ENCODE measurements at regions not wholly inside any gene's neighbourhood (a gene's known extent, or its start where the extent isn't known, plus 50 kb on each side); places are given as distances from the start of the nearest gene placed in this dataset.
A peak's percentile ranks its signal among the peaks of the same experiment; 100 is the strongest.

DNA sequence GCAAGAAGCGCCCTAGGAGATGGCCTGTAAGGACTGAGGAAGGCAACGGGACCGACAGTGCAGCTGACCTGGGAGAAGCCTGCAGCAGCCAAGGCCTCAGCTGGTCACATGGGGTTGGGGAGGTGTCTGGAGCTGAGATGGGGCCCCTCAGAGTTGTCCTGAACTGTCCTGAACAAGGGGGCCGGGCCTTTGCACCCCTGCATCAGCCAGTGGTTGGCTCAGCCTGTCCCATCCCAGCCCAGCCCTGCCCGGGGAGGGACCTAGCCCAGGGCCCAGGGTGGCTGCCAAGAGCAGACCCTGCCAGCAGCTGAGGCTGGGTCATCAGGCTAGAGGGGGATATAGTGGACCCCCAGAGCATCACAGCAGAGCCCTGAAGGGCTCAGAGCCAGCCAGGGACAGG lies 122.8 kb upstream of the PPP1R26 start:
- peaks cover 1% of the 10 kb centered on the region for H3K9me3 ChIP-seq (ENCODE audit: low read length)

DNA sequence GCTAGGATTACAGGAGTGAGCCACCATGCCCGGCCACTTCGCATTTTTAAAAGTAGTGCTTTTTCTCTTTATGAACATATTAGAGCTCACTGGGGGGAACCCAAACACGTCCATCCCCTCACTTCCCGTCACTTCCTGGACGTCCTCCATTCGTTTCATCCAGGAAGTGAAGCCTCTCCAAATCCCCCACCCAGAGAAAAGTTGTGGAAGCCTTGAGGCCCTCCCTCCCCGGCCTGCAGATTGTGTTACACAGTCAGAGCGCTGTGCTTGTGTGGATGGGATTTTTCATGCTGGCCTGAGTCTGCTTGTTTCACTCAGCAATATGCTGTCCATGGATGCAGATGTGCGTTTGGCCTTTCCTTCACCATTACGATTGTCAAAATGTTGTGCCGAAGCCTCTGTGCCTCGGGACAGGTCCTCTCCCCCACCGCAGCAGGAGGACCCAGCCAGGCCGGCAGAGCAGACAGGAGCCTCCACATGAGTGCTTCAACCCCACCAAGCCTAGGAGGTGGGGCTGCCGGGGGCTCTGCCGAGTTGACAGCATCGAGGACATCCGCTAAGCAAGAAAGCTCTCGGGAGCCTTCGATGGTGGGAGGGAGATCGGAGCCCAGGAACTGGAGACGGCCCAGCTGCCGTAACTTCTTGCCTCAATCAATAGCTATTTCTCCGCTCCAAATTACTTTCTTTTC lies 121.6 kb upstream of the PPP1R26 start:
- Histone ChIP-seq H3K4me3 (ENCODE audit: low read length) (peak overlapping the region; percentile 18), H3K27ac (ENCODE audit: low read length) (no peak overlapping the region), H3K9me2 (ENCODE audit: insufficient read depth, low read length) (no peaks in the 10 kb centered on the region), H2AFZ (ENCODE audit: low read depth, low read length) (no peak overlapping the region), H3K9ac (ENCODE audit: low read length) (no peak overlapping the region), H3K79me2 (replicated peaks; ENCODE audit: insufficient read depth, low read length) (no peaks in the 10 kb centered on the region), H4K20me1 (ENCODE audit: insufficient read depth) (no peaks in the 10 kb centered on the region), H3F3A (ENCODE audit: insufficient read depth, low read length, poor library complexity, severe bottlenecking) (no peaks in the 10 kb centered on the region), H3K27me3 (ENCODE audit: insufficient read depth, low read depth, low read length) (no peaks in the 10 kb centered on the region), H3K9me3 (ENCODE audit: low read length) (peaks cover 3% of the 10 kb centered on the region), H3K4me2 (ENCODE audit: low read length) (no peak overlapping the region), H3K36me3 (ENCODE audit: insufficient read depth, low read length) (no peaks in the 10 kb centered on the region)
- TF ChIP-seq, protein P1, sequence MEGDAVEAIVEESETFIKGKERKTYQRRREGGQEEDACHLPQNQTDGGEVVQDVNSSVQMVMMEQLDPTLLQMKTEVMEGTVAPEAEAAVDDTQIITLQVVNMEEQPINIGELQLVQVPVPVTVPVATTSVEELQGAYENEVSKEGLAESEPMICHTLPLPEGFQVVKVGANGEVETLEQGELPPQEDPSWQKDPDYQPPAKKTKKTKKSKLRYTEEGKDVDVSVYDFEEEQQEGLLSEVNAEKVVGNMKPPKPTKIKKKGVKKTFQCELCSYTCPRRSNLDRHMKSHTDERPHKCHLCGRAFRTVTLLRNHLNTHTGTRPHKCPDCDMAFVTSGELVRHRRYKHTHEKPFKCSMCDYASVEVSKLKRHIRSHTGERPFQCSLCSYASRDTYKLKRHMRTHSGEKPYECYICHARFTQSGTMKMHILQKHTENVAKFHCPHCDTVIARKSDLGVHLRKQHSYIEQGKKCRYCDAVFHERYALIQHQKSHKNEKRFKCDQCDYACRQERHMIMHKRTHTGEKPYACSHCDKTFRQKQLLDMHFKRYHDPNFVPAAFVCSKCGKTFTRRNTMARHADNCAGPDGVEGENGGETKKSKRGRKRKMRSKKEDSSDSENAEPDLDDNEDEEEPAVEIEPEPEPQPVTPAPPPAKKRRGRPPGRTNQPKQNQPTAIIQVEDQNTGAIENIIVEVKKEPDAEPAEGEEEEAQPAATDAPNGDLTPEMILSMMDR (IDR thresholded peaks at IDR 0.05; ENCODE audit: poor library complexity, severe bottlenecking) = no peak
- TF ChIP-seq EZH2 (IDR thresholded peaks at IDR 0.05; ENCODE audit: borderline replicate concordance, insufficient read depth, low read length, poor library complexity, severe bottlenecking) (no peak), TAF1 (IDR thresholded peaks at IDR 0.05; ENCODE audit: low read depth) (no peak), POLR2AphosphoS5 (IDR thresholded peaks at IDR 0.05) (peak; percentile 14), MXI1 (conservative IDR thresholded peaks at IDR 0.05; ENCODE audit: poor library complexity, severe bottlenecking) (no peak)

More for the DNA sequence above, 122.8 kb upstream of the PPP1R26 start:
- no peak overlapping the region for H3K4me3 ChIP-seq (ENCODE audit: low read length)
- no peak overlapping the region for H2AFZ ChIP-seq (ENCODE audit: low read depth, low read length)
- H3K27ac ChIP-seq (ENCODE audit: low read length) = no peak overlapping the region
- H3K9me2 ChIP-seq (ENCODE audit: insufficient read depth, low read length) = no peaks in the 10 kb centered on the region
- no peak overlapping the region for H3K4me2 ChIP-seq (ENCODE audit: low read length)
- no peaks in the 10 kb centered on the region for H3K36me3 ChIP-seq (ENCODE audit: insufficient read depth, low read length)
- H4K20me1 ChIP-seq (ENCODE audit: insufficient read depth) = no peaks in the 10 kb centered on the region
- H3K9ac ChIP-seq (ENCODE audit: low read length) = no peak overlapping the region
- H3F3A ChIP-seq (ENCODE audit: insufficient read depth, low read length, poor library complexity, severe bottlenecking) = no peaks in the 10 kb centered on the region
- H3K79me2 ChIP-seq (replicated peaks; ENCODE audit: insufficient read depth, low read length) = no peaks in the 10 kb centered on the region
- TF ChIP-seq, protein P2, sequence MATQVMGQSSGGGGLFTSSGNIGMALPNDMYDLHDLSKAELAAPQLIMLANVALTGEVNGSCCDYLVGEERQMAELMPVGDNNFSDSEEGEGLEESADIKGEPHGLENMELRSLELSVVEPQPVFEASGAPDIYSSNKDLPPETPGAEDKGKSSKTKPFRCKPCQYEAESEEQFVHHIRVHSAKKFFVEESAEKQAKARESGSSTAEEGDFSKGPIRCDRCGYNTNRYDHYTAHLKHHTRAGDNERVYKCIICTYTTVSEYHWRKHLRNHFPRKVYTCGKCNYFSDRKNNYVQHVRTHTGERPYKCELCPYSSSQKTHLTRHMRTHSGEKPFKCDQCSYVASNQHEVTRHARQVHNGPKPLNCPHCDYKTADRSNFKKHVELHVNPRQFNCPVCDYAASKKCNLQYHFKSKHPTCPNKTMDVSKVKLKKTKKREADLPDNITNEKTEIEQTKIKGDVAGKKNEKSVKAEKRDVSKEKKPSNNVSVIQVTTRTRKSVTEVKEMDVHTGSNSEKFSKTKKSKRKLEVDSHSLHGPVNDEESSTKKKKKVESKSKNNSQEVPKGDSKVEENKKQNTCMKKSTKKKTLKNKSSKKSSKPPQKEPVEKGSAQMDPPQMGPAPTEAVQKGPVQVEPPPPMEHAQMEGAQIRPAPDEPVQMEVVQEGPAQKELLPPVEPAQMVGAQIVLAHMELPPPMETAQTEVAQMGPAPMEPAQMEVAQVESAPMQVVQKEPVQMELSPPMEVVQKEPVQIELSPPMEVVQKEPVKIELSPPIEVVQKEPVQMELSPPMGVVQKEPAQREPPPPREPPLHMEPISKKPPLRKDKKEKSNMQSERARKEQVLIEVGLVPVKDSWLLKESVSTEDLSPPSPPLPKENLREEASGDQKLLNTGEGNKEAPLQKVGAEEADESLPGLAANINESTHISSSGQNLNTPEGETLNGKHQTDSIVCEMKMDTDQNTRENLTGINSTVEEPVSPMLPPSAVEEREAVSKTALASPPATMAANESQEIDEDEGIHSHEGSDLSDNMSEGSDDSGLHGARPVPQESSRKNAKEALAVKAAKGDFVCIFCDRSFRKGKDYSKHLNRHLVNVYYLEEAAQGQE (IDR thresholded peaks at IDR 0.05; ENCODE audit: borderline replicate concordance) = no peak
- no peak for TF ChIP-seq TAF1 (IDR thresholded peaks at IDR 0.05; ENCODE audit: low read depth)
- no peak for TF ChIP-seq MXI1 (conservative IDR thresholded peaks at IDR 0.05; ENCODE audit: poor library complexity, severe bottlenecking)
- TF ChIP-seq EZH2 (IDR thresholded peaks at IDR 0.05; ENCODE audit: borderline replicate concordance, insufficient read depth, low read length, poor library complexity, severe bottlenecking) = no peak
- TF ChIP-seq POLR2AphosphoS5 (IDR thresholded peaks at IDR 0.05) = no peak
- no peak for TF ChIP-seq SMC3 (conservative IDR thresholded peaks at IDR 0.05; ENCODE audit: poor library complexity)
- TF ChIP-seq EP300 (conservative IDR thresholded peaks at IDR 0.05; ENCODE audit: poor library complexity, severe bottlenecking) = no peak
- TF ChIP-seq, protein P1 (IDR thresholded peaks at IDR 0.05; ENCODE audit: poor library complexity, severe bottlenecking) = no peak
- H3K27me3 ChIP-seq (ENCODE audit: insufficient read depth, low read depth, low read length) = no peaks in the 10 kb centered on the region
